Esophagus muscularis mucosa (tissue), 4 donors: ENCODE measurements at regions not wholly inside any gene's neighbourhood (a gene's known extent, or its start where the extent isn't known, plus 50 kb on each side); places are given as distances from the start of the nearest gene placed in this dataset.

ENCODE experiments used
- DNase-seq: peaks from one replicate; pipeline ENCODE4 v3.0.0-alpha.2; 2017; ENCODE audit errors: extremely low spot score
- H3K27ac ChIP-seq, 4 donors: fragments of 200-600 bp; sonication (generic); replicated peaks in 1 of 4; 1 replicate in 3 of 4; 2 replicates in 1 of 4; pipeline ENCODE4 v1.5.1; 2016 to 2019; ENCODE audit warnings: mild to moderate bottlenecking in 1 of 4
- H3K27me3 ChIP-seq, 4 donors: fragments of 200-600 bp; sonication (generic); one replicate each; pipeline versions ENCODE4 v1.5.1 to v1.6.0; 2016 to 2019
- H3K36me3 ChIP-seq, 4 donors: fragments of 200-600 bp; sonication (generic); one replicate each; pipeline ENCODE4 v1.5.1; 2016 to 2019
- H3K4me1 ChIP-seq, 4 donors: fragments of 200-600 bp; sonication (generic); one replicate each; pipeline ENCODE4 v1.5.1; 2016 to 2019
- H3K4me3 ChIP-seq, 4 donors: fragments of 200-600 bp; sonication (generic); 1 replicate in 2 of 4; 2 replicates in 2 of 4; pipeline ENCODE4 v1.5.1; 2016 to 2019; ENCODE audit warnings: mild to moderate bottlenecking in 4 of 4, moderate library complexity in 1 of 4
- H3K9me3 ChIP-seq, 4 donors: fragments of 200-600 bp; sonication (generic); 1 replicate in 3 of 4; 2 replicates in 1 of 4; pipeline ENCODE4 v1.5.1; 2016 to 2019
- EP300 ChIP-seq: sonication (generic); formaldehyde crosslinking; IDR thresholded peaks from one replicate; pipeline ENCODE4 v1.6.1; 2017; ENCODE audit warnings: antibody characterized with exemption
- POLR2A ChIP-seq: fragments of 450-650 bp; IDR thresholded peaks from one replicate; pipeline ENCODE4 v1.6.1; 2017; ENCODE audit warnings: antibody characterized with exemption, moderate library complexity, mild to moderate bottlenecking, low read depth
- POLR2AphosphoS5 ChIP-seq, 2 donors: sonication (generic); formaldehyde crosslinking; IDR thresholded peaks; one replicate each; pipeline ENCODE4 v1.6.1; 2017; ENCODE audit warnings: antibody characterized with exemption in 2 of 2
- WGBS: methylation state at CpG from one replicate; pipeline ENCODE4 v1.1.5; 2018; 5-methylcytosine and 5-hydroxymethylcytosine counted together
- intact Hi-C: fragments of 100-400 bp; cut with DNase I; formaldehyde crosslinking; loops from one replicate; pipeline ENCODE4 v1.15.1; 2023
- TF ChIP-seq, protein P1 (sequence below), 3 experiments: fragments of 200-600 bp in 2 of 3; fragments of 450-650 bp in 1 of 3; sonication (generic) in 2 of 3; IDR thresholded peaks; one replicate each; pipeline ENCODE4 v1.5.1; 2017 to 2019; ENCODE audit warnings: antibody characterized with exemption in 3 of 3, mild to moderate bottlenecking in 2 of 3, moderate library complexity in 1 of 3

DNA sequence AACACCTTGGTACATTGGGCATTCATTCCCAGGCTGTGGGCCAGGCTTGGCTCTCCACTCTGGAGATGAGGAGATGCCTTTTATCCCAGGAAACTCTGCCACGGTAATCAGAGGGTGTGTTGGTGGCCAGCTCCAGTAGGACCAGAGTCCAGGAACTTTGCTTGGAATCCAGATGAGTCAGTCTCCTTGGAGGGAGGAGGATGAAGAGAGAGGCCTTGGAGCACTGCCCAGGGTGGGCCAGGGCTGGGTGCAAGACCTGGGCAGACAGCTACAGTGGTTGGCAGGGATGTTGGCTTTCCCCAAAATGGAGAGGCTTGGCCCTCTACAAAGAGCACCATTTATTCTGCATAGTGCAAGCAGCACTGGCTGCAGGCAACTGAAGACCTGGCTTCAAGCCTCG is 209.0 kb downstream of the RGS9 start:
- H3K27ac ChIP-seq = no peak overlapping the region
- WGBS = 66% methylated on average over 2 of the region's 2 CpGs
- no peak for DNase-seq
- peaks cover 0 to 3% (median 0%) of the 10 kb centered on the region in 4 donors for H3K9me3 ChIP-seq
- no peaks in the 10 kb centered on the region for H3K36me3 ChIP-seq
- no peak overlapping the region for H3K4me3 ChIP-seq
- no peaks in the 10 kb centered on the region for H3K4me1 ChIP-seq
- intact Hi-C loops = no loop called here
- no peak for TF ChIP-seq POLR2A
- no peak for TF ChIP-seq EP300
- TF ChIP-seq, protein P1, sequence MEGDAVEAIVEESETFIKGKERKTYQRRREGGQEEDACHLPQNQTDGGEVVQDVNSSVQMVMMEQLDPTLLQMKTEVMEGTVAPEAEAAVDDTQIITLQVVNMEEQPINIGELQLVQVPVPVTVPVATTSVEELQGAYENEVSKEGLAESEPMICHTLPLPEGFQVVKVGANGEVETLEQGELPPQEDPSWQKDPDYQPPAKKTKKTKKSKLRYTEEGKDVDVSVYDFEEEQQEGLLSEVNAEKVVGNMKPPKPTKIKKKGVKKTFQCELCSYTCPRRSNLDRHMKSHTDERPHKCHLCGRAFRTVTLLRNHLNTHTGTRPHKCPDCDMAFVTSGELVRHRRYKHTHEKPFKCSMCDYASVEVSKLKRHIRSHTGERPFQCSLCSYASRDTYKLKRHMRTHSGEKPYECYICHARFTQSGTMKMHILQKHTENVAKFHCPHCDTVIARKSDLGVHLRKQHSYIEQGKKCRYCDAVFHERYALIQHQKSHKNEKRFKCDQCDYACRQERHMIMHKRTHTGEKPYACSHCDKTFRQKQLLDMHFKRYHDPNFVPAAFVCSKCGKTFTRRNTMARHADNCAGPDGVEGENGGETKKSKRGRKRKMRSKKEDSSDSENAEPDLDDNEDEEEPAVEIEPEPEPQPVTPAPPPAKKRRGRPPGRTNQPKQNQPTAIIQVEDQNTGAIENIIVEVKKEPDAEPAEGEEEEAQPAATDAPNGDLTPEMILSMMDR (IDR thresholded peaks at IDR 0.05) = no peak
- TF ChIP-seq POLR2AphosphoS5 (IDR thresholded peaks at IDR 0.05) = no peak
- H3K27me3 ChIP-seq = no peaks in the 10 kb centered on the region

DNA sequence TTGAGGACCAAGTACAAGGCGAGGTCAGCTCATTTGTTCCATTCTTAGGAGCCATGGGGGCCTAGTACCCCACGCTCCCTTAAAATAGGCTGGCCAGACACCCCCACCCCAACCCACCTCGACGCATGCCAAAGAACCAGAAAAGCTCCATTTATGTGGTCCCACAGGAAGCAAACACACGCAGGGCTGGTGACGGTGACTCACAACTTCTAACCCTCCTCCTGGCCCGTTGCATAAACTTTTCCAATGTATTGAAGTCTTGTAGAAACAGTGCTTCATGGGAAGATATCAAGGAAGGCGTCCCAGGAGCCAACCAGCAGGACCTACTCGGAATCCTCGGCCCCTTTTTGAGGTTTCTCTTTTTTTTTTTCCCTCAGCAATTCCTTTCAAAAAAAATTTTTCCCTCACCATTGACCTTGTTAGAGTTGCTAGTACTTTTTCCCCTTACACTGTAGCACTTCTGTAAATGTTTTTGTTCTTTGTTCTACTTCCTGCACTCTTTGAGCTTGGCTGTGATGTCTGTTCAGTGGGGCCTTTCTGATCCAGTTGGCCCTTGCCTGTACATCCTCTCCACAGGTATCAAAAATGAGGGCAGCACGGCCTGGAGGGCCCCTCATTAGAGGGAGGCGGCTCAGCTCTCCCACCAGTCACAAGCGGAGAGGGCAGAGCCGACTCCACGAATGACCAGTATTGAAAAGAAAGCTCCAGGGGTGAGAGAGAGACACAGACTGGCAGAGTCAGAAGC is 208.3 kb downstream of the RGS9 start:
- peaks cover 0 to 5% (median 3%) of the 10 kb centered on the region in 4 donors for H3K9me3 ChIP-seq
- no peak overlapping the region for H3K4me3 ChIP-seq
- H3K4me1 ChIP-seq = no peaks in the 10 kb centered on the region
- no peaks in the 10 kb centered on the region for H3K27me3 ChIP-seq
- DNase-seq = no peak
- WGBS = 80% methylated on average over 15 of the region's 15 CpGs
- TF ChIP-seq POLR2A (no peak), POLR2AphosphoS5 (IDR thresholded peaks at IDR 0.05) (no peak), EP300 (no peak)
- TF ChIP-seq, protein P1 (IDR thresholded peaks at IDR 0.05) = no peak
- H3K36me3 ChIP-seq = no peaks in the 10 kb centered on the region
- no peak overlapping the region for H3K27ac ChIP-seq
- intact Hi-C loops = no loop called here

DNA sequence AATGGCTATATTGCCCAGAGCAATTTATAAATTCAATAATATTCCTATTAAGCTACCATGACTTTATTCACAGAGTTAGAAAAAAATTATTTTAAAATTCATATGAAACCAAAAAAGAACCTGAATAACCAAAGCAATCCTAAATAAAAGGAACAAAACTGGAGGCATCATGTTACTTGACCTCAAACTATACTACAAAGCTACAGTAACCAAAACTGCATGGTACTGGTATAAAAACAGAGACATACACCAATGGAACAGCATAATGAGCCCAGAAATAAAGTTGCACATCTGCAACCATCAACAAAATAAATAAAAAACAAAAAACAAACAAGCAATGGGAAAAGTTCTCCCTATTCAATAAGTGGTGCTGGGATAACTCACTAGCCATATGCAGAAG is 203.2 kb downstream of the RGS9 start:
- Histone ChIP-seq H3K4me1 (no peaks in the 10 kb centered on the region), H3K27ac (no peak overlapping the region), H3K4me3 (no peak overlapping the region), H3K36me3 (no peaks in the 10 kb centered on the region), H3K27me3 (no peaks in the 10 kb centered on the region), H3K9me3 (peaks cover 0 to 20% (median 10%) of the 10 kb centered on the region in 4 donors)
- intact Hi-C loops = no loop called here
- no peak for DNase-seq
- no peak for TF ChIP-seq POLR2A
- TF ChIP-seq POLR2AphosphoS5 (IDR thresholded peaks at IDR 0.05) = no peak
- TF ChIP-seq EP300 = no peak

DNA sequence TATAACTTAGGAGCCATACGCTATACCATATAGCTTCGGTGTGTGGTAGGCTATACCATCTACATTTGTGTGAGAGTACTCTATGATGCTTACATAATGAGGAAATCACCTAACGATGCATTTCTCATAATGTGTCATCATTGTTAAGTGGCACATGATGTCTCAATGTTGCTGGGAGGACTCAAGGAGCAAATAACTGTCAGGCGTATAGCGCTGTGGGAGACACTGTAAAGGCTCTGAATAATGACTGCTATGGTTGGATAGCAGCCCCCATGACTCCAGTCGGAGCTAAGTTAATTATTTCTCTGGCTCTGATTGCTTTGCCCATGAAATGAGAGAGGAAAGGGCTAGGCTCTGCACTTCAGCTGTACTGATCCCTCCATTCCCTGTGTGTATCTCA is 197.2 kb downstream of the RGS9 start:
- H3K36me3 ChIP-seq = no peaks in the 10 kb centered on the region
- no peak for TF ChIP-seq POLR2AphosphoS5 (IDR thresholded peaks at IDR 0.05)
- TF ChIP-seq, protein P1 (IDR thresholded peaks at IDR 0.05) = no peak
- TF ChIP-seq EP300 = no peak
- TF ChIP-seq POLR2A = no peak
- H3K27me3 ChIP-seq = peaks cover 0 to 8% (median 0%) of the 10 kb centered on the region in 4 donors
- intact Hi-C loops = no loop called here
- no peaks in the 10 kb centered on the region for H3K4me1 ChIP-seq
- WGBS = 91% methylated on average over 6 of the region's 6 CpGs
- no peak overlapping the region for H3K27ac ChIP-seq
- peaks cover 0 to 15% (median 4%) of the 10 kb centered on the region in 4 donors for H3K9me3 ChIP-seq
- H3K4me3 ChIP-seq = no peak overlapping the region
- DNase-seq = no peak

DNA sequence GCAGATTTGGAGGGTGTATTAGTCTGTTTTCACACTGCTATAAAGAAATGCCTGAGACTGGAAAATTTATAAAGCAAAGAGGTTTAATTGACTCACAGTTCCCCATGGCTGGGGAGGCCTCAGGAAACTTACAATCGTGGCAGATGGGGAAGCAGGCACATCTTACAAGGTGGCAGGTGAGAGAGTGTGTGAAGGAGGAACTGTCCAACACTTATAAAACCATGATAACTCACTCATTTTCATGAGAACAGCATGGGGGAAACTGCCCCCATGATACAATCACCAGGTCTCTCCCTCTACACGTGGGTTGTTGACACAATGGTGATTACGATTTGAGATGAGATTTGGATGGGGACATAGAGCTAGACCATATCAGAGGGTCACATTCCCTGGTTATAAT is 195.6 kb downstream of the RGS9 start:
- no peak overlapping the region for H3K4me3 ChIP-seq
- intact Hi-C loops = no loop called here
- no peak for DNase-seq
- TF ChIP-seq, protein P1 (IDR thresholded peaks at IDR 0.05) = no peak
- TF ChIP-seq EP300 = no peak
- TF ChIP-seq POLR2AphosphoS5 (IDR thresholded peaks at IDR 0.05) = no peak
- TF ChIP-seq POLR2A = no peak
- 77% methylated on average over 3 of the region's 3 CpGs for WGBS
- H3K4me1 ChIP-seq = no peaks in the 10 kb centered on the region
- H3K9me3 ChIP-seq = no peaks in the 10 kb centered on the region
- no peaks in the 10 kb centered on the region for H3K36me3 ChIP-seq
- no peak overlapping the region for H3K27ac ChIP-seq
- H3K27me3 ChIP-seq = peaks cover 0 to 8% (median 0%) of the 10 kb centered on the region in 4 donors
